GM21515 (cell line): ENCODE measurements at regions not wholly inside any gene's neighbourhood (a gene's known extent, or its start where the extent isn't known, plus 50 kb on each side); places are given as distances from the start of the nearest gene placed in this dataset.

ENCODE experiments used
- ATAC-seq: cut with Tn5 transposase; IDR thresholded peaks from one replicate; pipeline ENCODE4 v1.9.1; 2021; ENCODE audit not compliant: unreplicated experiment

- no peak for ATAC-seq
Measured at GRCh38 chr1:208298593-208299269, 54.5 kb upstream of the PLXNA2 start.

DNA sequence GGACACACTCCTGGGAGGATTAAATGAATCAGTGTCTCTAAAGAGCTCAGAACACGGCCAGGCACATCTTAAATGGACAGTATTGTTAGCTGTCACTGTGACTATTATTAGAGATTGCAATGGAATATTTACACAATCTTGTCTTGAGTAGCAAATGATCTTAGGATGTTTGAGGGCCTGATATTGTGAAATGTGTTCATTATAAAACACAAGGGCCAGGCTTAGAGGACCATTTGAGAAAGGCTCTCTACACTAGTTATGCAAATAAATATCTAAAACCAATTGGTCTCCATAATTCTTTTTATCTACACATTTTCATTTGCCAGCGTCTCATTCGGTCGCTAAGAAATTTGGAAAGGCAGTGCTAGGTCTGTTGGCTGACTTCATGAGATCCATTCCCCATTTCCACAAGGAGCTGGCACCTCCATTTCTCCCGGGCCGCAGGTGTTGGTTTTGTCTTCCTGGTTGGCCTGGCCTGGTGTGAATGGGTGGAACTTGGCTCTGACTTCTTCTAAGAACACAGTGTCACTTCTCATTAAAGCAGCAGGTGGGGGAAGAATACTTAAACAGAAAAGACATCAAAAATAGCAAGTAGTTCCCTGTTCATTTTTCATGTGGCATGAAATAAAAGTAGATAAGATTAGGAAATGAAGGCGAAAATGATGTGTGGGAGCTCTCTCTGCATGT is 56.0 kb upstream of the PLXNA2 start:
- ATAC-seq, result no peak

DNA sequence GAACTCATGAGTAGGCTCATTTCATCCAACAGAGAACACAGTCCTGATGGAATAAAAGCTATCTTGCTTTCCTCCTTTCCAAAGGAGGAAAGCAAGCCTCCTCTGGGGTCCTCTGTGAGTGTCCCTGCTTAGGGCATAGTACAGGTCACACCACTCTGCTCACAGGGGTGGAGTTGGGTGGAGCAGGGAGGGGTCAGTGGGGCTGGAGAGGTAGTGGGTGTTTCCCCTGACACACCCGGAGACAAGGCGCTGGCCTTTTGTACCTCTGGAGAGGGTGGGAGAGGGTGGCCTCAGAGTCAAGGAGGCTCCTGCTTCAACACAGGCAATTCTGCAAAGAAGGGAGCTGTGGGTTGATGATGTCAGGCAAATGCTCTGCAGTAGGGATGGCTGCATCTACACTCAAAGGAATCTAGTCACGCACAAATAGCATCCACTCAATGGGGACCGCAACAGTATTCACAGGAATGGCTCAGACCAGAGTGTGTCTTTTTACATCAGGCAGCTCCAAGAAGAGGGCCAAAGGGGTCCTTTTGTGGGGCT is 58.6 kb upstream of the PLXNA2 start:
- no peak for ATAC-seq

DNA sequence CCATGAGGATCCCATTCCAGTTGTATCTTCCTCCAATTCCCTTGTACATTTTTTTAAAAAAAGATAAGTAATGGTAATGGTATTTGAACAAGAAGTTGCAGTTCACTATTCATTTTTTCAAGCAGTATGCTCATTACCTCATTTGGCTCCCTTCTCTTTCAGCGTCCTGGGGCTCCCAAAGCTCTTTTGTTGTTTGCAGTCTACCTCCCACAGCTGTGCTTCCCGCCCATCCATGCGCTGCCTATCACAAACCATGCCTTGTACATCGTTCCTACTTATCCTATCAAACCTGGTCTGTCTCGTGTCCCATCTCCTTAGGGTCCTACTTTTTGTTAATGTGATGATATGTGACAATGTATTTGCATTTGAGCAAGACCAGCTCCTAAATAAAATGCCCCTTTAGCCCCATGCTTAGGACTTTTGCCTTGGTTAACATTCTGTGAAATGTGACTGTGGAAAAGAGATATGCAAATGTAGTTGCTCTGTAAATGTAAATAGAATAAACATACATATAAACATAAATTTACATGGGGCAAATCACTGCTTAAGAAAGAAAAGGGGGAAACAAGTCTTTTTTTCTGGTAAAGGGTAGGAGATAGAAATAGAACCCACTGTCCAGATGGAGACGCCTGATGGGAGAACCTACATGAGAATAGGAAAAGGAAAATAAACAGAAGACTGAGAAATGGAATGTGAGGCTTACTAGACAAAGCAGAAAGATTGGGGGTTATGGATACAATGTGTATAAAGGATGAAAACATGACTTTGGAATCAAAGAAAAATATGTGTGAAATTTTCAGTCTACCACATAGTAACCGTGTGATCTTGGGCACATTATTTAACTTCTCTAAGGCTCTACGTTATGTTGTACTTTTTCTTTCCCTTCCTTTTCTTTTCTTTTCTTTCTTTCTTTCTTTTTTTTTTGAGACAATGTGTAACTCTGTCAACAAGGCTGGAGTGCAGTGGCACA is 59.8 kb upstream of the PLXNA2 start:
- ATAC-seq, result no peak

DNA sequence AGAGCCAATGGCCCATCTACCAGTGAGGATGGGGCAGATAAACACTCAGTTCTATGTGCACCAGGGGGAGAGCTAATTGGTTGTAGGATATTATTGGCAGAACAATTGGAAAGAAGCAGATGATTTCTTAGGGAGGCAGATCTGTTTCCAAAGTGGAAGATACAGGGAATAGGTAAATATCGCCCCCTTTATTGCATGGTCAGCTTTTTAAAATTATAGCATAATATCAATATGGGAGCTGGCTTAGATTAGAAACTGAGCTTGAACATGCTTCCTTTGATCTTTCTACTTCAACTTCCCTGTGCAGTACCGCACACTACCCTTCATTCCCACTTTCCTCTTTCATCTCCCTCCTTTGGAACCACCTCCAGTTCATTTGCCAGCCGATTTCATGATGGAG is 64.0 kb upstream of the PLXNA2 start:
- ATAC-seq, result no peak

DNA sequence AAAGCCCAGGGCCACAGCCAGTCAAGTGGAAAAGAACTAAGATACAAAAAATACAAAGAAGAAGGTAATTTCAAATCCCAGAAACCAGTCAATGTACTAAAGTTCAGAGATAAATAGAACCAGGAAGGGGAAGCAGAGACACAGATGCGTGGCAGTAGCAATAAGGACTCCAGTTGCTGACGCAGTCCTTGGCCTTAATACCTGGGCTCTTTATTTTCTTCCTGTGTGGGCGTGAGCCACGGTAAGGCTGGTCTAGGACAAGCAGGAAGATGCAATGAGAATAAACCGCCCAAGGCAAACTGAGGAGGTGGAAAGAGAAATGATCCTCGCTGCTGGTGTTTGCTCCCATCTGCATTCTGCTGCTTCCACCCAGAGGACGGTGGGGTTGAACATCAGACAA is 65.6 kb upstream of the PLXNA2 start:
- no peak for ATAC-seq

DNA sequence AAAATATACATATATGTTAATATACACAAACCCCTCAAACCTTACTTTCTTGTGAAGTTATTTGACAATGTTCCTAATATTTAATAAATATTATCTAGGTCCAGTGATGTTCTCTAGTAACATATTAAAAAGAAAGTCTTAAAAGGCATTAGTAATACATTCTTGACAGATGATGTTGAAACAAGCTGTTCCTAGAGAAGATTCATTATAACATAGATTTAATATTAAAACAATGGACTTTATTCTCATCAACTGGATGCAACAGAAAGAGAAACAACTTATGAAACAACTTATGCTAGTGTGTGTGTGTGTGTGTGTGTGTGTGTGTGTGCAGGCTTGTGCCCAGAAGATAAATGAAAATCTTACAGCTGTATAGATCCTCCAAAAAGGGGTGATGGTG is 68.5 kb upstream of the PLXNA2 start:
- ATAC-seq, result no peak

GRCh38 chr1:208314431-208314830 is 70.2 kb upstream of the PLXNA2 start:
- no peak for ATAC-seq

- ATAC-seq, result no peak
Measured at GRCh38 chr1:208318150-208318734, 74.1 kb upstream of the PLXNA2 start.

GRCh38 chr1:208324005-208324404 is 79.8 kb upstream of the PLXNA2 start:
- no peak for ATAC-seq

GRCh38 chr1:208326033-208326432 is 81.8 kb upstream of the PLXNA2 start:
- ATAC-seq, result no peak

DNA sequence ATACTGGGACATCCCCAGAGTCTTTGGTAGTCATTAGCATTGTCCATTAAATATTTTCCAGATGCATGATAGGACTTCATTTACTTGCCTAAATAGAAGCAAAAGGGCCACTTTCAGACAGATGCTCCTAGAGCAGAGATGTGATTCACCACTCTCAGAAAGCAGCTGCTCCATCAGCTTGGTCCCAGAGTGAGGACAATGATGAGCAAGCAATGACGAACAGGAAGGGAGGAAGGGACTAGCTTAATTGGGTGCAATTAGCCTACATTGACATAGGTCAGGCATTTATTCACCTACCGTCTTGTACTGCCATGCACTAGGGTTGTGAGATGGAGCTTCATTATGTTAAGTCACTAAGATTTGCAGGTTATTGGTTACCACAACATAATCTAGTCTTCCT is 85.1 kb upstream of the PLXNA2 start:
- no peak for ATAC-seq

DNA sequence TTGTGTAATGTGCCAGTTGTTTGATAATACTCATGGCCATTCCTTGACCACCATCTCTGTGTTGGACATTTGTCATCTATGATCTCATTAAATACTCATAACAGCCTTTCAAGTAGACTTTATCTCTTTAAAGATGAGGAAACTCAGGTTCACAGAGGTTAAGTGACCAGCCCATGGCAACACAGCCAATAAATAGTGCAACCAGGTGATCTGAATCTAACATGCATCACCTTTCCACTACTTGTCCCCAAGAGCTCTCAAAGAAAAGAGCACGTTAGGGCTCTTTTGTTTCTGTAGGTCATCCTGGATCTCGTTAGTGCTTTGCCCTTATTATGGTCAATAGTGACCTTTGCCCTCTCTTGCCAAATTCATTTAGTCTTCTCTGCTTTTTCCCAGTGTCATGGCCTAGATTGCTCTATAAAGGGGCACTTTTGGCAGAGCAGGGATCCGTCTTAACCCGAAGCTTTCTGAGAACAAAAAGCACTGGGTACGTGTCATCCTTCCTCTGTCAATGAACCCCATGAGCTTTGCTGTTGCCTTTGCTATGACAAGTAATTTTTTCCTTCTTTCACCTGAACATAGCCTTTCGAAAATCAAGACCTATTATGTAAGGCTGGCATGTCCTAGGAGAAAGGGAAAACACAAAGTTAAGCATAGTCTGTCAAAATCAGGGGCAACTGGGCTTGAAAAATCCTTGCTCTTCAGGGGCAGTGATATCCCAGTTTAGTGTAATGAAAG is 88.0 kb upstream of the PLXNA2 start:
- no peak for ATAC-seq

DNA sequence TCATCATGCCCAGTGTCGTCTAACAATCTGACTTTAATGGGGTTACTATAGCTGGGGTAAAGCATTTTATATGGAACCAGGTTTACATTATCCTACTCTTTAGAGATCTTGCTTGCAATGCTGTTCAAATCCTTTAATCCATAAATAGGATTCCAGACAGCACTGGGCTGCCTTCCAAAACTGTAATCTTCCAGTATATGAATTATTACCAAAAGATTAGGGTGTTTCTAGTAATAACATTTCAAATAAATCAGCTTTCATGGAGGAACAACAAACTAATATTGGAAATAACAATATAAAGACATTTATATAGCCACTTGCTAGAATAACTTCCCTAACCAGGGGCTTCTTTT is 88.6 kb upstream of the PLXNA2 start:
- no peak for ATAC-seq

DNA sequence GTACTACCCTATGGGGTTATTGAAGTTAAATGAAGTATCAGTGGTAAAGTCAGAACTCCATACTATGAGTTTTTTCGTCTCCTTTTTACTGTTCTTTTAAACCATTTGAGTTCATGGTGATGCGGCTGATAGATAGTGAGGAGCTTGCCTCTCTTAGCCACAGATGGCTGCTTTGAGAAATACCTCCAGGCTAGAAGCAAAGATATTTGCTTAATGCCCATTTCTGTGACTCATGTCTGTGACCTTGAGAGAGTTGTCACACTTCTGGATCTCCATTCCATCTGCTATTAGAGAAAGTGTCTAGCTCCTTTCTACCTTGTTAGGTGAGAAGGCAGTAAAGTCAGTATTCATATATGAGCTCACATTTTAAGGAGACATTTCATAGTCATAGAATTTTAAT is 89.5 kb upstream of the PLXNA2 start:
- ATAC-seq, result no peak

DNA sequence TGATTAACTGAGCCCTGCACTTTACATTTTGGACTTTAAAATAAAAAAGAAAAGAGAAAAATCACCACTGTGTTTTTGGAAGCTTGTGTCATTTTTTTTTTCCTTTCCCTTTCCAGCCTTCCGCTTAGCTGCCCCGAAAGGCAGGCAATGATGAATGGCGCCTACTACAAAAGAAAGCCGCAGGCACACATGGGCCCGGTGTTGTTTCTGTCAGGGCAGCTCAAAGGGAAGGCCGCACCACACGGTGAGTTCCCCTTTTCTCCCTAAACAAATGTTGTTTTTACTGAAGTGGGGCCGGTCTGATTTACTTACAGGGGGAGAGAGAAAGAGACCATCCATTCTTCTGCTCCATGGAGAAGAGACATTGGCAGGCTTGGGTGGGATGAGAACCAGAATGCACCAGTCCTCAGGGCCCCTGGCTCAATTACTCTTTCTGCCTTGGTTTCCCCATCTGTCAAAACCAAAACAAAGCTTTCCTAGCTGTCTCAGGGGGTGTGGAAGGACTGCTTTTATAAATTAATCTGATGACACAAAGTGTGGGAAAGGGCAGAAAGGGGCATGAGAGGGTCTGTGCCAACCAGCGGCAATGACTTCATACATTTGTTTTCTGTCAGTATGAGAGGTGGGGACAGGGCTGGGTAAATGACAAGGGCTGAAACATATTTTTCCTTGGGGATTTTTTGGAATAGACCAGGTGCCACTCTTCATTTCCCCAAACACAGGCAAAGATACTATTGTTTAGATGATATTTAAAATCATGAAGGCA is 91.4 kb upstream of the PLXNA2 start:
- no peak for ATAC-seq

GRCh38 chr1:208336137-208336518 is 91.9 kb upstream of the PLXNA2 start:
- no peak for ATAC-seq

- no peak for ATAC-seq
Measured at GRCh38 chr1:208339911-208340310, 95.7 kb upstream of the PLXNA2 start.

GRCh38 chr1:208343226-208343625 is 99.0 kb upstream of the PLXNA2 start:
- no peak for ATAC-seq
